22Rv1 (cell line): ENCODE measurements at regions not wholly inside any gene's neighbourhood (a gene's known extent, or its start where the extent isn't known, plus 50 kb on each side); places are given as distances from the start of the nearest gene placed in this dataset.

Source experiments
- CTCF ChIP-seq: fragments of 450-650 bp; IDR thresholded peaks from 2 replicates; pipeline ENCODE4 v1.5.1; 2017; ENCODE audit warnings: mild to moderate bottlenecking
- ZFX ChIP-seq: fragments of 450-650 bp; IDR thresholded peaks from 2 replicates; pipeline ENCODE4 v1.6.1; 2017; ENCODE audit warnings: antibody characterized with exemption, borderline replicate concordance

DNA sequence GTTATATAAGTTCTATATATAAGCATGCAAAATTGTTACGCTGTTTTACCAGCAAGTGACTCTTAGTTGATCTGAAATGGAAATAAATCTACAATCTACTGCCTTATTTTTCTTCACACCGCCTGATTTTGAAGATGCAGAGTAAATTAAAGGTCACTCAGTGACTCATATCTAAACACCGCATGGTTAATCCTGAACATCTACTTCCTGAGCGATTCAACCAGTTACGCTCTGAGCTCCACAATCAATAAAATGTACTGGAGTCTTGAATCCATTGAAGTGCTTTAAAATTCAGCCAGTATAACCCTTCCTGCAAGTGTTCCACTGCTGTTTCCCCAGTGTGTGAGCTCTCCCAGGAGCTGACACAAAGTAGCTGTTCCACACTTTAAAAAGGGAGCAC, 192.8 kb downstream of the SLC7A11 start:
- TF ChIP-seq CTCF (no peak), ZFX (no peak)
